ENCODE measurements at regions not wholly inside any gene's neighbourhood (a gene's known extent, or its start where the extent isn't known, plus 50 kb on each side); places are given as distances from the start of the nearest gene placed in this dataset.

DNA sequence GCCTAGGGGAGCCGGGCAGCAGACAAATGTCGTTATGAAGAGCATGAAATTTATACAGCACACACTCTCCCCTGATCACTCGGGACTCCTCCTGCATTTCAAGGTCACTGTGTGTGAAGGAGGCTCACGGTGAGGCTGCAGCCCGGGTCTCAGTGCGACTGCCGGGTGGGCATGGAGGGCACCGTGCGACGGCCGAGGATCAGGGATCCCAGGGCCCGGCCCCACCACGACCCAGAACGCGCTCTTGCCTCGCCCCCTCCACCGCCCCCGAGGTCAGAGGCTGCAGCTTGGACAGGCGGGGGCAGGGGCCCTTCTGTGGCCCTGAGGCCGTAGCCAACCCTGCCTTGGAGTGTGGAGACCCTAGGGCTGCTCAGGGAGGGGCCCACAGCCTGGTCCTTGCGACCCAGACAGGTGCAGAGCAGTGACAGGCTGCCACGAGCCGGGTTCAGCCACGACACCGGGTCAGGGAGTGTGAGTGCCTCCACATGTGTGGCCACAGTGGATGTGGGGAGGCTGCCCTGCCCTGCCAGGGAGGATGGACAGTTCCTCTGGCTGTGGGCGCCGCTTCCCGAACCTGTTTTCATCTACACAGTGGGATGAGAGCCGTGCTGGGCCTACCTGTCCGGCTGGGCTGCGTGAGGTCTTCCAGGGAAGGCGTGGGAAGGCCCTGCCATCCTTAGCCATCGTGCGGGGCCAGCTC is 89.3 kb upstream of the NKX1-1 start:
- no peak for DNase-seq (ENCODE audit: low read depth in 2 of 2)

DNA sequence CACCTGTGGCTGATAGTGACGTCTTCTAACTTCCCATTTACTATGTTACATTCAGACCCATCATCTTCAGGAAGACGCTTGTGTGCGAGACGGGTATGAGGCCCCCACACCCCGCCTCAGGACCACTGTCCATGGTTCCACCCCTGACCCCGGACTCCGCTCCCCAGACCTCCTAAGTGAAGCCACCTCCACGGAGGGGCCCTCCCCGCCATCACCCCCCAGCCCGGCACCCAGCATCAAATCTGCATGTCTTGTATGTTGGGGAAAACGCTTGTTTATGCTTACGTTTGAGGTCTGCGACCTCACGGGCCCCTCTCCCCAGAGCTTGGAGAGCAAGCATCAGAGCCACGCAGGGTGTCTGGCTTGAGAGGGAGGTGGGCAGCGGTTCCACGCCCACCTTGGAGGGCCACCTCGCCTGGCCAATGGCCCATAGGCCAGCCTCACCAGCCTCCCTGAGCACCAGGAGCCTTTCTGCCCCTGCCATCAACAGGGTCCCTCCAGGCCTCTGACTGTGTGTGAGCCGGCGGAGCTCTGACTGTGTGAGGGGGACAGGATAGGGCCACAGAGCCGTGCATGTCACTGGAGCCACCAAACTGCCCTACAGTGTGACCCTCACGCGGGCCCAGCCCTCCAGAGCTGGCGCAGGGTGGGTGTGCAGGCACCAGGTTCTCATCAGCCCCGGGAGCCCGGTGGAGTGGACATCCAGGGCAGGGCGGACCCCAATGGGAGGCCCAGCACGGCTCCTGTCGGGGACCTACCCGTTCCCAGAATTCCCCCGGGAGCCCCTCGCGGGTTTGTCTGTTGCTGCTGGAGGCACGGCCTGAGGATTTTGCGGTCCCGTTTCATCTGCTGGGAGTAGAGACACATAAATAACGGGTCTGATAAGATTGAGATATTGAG is 88.4 kb upstream of the NKX1-1 start:
- DNase-seq (ENCODE audit: low read depth in 2 of 2), result no peak

DNA sequence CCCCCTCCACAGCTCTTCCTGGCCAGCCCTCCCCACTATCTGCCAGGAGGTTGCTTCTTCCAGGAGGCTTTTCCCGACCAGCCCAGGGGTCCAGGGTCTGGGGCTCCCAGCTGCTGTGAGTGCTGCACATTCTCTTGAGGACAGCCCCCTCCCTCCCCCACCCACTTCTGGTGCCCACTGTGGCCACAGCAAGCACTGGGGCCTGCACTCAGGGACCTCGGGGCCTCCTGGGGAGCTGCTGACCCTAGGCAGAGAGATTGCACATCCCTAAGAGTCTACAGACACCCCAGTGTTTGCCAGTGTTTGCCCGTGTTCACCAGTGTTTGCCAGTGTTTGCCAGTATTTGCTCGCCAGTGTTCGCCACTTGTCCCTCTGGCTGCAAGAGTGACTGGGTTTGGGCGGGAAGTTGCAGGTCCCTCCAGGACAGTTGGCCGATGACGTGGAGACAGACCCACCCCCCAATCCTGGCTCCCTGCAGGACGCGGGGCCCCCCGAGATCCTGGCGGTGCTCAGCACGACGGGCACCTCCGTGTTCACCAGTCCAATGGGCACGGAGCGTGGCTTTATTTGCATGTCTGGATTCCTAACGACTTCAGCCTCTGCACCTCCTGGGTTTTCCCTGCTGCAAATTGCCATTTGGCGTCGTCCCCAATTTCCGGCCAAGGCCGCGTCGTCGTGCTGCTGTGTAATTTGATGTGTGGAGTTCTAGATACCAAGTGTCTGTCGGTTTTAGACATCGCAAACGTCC is 87.5 kb upstream of the NKX1-1 start:
- no peak for DNase-seq (ENCODE audit: low read depth in 2 of 2)

DNA sequence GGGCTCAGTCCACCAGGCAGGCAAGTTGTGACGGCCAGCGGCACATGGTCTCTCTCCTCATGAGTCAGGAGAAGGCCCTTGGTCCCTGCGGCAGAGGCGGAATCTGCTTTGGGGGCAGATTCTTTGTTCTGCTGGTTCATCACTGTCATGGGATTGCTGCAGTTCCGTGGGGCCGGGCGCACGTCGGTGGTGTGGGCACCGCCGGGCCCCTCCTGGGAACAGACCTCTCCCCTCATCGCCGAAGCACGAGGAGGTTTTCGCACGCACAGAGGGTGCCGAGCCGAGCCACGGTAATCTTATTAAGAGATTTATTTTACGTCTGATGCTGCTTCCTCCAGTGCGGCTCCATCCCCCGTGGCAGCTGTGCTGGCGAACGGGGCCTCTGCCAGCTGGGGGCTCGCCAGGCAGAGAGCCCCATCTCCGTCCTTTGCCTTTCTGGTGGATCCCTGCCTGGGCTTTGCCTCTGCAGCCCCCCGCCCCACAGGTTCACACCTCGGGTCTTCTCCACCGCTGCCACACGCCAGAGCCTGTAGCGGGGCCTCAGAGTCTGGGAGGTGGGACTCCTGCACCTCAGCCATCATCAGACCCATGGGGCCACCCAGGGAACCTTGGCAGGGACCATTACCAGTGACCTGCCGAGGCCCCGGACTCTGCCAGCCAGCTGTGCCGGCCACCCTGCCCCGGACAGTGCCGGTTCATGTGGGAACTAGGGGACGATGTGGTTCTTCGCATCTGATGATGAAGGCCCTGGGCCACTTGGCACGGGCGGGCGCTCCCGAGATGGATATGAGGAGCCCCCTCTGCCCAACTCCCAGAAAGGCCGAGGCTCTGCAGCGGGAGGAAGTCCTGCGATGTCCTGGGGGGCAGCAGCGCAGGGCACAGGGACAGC is 86.7 kb upstream of the NKX1-1 start:
- DNase-seq (ENCODE audit: low read depth in 2 of 2), result no peak

DNA sequence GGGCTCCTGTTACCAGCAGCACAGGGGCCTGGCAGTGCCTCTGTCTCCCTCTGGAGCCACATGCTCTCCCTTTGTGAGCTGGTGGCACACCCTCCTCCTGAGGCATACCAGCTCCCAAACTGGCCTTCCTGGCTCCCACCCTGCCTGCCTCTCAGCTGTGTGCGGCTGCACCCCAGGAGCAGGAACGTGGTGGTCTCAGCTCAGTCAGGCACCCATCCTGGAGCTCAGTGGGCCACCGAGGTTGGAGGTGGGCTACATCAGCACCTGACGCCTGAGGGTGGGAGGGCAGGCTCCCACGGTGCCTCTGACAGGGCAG is 85.9 kb upstream of the NKX1-1 start:
- DNase-seq (ENCODE audit: low read depth in 2 of 2), result no peak

DNA sequence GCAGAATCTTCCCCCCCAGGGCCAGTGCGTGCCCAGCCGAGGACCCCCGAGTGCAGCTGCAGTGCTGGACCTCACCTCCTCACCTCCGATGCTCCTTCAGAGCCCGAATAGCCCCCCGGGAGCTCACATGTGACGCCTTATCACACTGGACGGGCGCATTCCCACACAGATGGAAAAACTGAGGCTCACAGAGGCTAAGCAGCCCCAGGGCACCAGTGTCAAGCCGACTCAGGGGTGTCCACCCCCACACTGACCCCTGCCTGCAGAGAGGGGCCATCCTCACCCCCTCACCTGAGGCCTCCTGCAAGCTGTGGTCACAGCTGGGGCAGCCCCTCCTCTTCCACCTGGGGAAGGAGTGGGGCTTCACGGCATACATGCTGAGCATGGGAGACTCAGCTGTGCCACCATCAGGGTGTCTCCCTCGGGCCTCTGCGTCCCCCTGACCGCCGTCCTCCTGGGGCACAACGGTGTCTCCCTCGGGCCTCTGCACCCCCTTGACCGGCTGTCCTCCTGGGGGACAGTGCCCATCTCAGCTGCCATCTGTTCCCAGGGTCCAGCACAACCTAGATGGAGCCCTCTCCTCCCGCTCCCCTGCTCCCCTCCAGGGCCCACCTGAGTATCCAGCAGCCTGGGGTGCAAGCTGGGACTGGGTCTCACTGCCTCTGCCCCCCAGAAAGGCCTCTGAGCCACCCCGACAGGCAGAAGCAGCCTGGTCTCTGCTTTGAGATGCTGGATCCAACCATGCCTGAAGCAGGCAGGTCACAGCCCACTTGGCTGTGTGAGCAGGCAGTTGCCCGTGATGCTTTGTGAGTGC is 85.3 kb upstream of the NKX1-1 start:
- no peak for DNase-seq (ENCODE audit: low read depth in 2 of 2)

DNA sequence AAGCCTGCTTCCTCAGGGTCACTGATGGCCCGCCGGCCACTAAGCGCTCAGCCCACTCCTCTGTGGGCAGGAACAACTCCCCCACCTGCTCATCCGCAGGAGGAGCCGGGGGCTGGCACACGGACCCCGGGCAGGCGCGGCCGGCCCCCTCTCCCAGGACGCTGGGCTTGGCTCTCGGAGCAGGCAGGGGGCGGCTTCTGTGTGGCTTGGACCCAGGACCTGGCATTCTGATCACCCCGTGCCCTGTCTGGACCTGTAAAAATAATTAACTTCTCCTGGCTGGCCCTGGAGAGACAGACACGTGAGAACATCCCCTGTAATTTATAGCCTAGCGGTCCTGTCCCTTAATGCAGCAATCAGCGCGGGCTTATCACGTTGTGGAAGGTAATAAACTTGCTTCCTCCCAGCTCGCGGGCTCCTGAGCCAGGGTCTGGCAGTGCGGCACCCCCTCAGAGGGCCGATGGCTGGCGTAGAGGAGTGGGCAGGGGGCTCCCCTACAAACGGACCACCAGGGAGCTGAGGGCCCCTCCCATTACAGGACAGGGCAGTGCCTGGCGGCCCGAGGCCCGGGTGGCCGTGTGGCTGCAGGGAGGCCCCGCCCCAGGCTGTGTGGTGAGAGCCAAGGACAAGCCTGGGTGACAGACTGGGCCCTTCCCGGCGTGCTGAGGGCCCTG is 84.5 kb upstream of the NKX1-1 start:
- DNase-seq (ENCODE audit: low read depth in 2 of 2), result no peak

DNA sequence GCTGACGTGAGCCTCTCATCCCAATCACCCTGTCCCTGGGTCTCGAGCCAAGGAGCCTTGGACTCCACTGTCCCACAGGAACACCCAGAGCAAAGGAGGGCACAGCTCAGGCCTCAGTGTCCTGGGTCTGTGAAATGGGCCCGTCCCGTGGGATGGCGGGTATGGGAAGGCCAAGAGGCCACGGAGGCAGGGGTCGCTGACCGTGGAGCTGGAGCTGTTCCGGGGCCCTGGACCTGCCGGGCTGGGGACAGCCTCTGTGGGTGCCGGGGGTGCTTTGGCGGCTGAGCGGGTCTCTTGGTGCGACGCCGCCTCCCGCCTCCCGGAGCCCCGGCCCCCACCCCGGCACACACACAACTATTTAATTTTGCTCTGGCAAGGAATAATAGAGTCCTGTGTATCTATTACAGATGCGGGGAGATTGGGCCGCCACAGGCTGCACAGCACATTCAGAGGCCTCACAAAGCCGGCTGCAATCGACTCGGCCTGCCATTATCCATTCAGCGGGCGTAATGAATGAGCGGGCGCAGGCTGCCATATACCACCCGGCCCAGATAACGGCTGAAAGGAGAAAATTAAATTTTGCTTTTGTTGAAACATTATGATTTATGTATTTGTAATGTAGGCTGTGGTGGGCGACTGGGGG is 83.9 kb upstream of the NKX1-1 start:
- DNase-seq (ENCODE audit: low read depth in 2 of 2), result no peak

DNA sequence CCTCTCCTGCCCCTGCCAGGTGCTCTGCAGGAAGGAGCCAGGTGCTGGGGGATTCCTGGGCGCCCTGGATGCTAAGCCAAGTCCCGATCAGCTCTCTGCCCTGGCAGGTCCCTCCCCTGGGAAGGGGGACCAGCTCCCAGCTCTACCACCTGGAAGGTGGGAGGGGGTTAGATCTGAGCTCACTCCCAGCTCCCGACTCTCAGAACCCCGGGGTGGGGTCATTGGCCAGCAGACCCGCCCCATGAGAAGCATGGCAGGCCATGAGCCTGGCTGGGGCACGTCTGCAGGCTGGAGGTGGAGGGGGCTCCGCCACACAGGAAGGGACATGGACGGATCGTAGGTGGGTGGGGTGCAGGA is 83.4 kb upstream of the NKX1-1 start:
- no peak for DNase-seq (ENCODE audit: low read depth in 2 of 2)

DNA sequence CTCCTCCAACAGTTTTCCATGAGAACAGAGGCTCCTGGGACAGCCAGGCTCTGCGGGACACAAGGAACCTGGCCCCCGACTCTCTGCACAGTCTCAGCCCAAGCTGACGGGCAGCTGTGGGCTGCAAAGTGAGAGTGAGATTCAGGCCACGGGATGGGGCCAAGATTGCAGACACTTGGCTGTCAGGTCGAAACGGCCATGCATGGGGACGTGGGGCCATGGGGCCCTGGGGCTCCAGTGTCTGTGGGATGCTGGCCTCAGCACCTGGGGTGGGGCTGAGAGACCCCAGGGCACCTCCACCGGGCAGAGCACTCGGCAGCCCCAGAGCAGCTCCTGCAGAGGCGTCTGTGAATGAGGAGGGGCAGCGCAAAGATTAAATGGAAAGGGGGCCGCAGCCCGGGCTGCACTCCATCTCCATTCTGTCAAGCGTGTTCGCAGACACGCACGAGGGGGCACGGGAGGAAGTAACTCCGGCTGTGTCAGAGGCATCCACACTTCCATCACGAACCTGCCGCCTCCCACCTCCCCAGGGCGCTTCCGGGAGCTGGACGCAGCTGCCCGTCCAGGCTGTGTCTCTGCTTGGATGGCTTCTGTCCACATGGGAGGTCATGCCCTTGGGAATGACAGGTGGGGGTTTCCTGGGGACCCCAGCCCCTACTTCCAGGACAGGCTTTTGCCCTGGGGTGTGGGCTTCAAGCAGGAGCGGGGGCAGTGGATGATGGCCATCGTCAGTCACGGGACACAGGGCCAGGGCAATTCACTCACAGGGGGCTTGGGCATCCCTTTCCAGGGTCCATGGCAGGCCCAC is 82.8 kb upstream of the NKX1-1 start:
- no peak for DNase-seq (ENCODE audit: low read depth in 2 of 2)

DNA sequence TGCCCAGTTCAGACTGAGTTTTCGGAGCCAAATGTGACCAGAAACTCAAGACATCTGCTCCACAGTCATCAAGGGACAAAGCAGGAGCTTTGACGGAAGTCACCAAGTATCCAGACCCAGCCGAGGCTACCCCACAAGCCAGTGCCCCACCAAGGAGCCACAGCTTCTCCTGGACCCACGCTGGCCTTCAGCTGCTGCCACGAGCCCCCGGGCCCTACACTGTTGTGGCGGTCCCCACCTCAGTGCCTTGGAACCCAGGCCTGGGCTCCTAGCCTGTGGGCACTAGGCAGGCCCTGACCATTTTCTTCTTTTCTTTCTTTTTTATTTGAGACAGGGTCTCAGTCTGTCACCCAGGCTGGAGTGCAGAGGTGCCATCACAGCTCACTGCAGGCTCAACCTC is 82.1 kb upstream of the NKX1-1 start:
- no peak for DNase-seq (ENCODE audit: low read depth in 2 of 2)

DNA sequence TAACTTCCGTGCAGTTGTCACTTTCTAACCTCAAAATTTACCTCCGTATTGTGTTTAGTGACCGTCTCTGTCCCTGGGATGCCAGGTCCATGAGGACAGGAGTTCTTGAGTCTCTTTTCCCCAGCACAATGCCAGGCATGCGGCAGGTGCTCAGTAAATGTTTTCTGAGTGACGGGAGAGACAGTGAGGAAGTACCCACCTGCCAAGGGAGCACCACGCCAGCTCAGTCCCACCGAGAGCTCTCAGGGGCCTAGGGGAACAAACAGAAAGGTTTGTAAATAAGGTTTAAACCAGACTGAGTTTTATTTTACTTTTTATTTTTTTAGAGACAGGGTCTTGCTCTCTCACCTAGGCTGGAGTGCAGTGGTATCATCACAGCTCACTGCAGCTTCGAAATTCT is 81.5 kb upstream of the NKX1-1 start:
- DNase-seq (ENCODE audit: low read depth in 2 of 2), result no peak

DNA sequence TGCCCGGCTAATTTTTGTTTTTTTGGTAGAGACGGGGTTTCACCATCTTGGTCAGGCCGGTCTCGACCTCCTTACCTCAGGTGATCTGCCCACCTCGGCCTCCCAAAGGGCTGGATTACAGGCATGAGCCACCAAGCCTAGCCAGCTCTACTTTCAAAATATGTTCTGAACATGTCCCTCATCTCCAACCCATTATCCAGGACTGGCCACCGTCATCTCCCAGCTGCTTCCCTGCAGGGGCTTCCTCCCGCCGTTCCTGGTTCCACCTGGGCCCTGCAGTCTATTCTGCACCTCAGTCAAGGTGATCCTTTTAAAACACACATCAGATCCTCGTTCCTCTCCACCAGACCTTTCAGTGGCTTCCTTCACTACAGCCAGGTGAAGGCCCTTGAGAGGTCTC is 80.9 kb upstream of the NKX1-1 start:
- DNase-seq (ENCODE audit: low read depth in 2 of 2), result no peak

DNA sequence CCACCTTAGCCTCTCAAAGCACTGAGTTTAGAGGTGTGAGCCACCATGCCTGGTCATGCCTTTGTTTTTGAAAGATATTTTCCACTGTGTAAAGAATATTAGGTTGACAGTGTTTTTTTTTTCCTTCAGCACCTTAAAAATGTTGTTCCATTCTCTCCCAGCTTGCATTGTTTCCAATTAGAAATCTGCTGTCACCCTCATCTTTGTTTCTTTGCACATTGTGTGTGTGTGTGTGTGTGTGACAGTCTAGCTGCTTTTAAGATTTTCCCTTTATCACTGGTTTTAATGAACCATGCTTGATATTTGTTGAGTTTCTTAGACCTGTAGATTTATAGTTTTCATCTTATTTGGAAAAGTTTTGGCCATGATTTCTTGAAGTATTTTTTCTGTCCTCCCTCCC is 79.0 kb upstream of the NKX1-1 start:
- DNase-seq (ENCODE audit: low read depth in 2 of 2), result no peak

DNA sequence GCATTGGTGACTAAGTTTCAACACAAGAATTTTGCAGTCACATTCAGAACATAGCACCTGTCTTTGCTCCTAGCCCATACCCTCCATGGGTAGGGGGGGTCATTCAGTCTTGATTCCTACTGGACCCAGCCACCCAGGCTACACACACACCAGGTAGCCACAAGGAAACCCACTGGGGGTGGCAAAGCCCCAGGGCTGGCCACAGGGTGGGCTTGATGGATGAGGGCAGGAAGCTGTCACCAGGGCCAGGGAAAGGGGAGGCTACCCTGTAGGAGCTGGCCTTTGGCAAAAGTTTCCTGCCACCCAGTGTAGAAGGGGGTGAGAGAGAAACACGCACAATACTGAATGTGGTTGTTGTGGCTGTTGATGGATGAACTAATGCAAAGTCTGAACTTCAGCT is 74.5 kb upstream of the NKX1-1 start:
- no peak for DNase-seq (ENCODE audit: low read depth in 2 of 2)

DNA sequence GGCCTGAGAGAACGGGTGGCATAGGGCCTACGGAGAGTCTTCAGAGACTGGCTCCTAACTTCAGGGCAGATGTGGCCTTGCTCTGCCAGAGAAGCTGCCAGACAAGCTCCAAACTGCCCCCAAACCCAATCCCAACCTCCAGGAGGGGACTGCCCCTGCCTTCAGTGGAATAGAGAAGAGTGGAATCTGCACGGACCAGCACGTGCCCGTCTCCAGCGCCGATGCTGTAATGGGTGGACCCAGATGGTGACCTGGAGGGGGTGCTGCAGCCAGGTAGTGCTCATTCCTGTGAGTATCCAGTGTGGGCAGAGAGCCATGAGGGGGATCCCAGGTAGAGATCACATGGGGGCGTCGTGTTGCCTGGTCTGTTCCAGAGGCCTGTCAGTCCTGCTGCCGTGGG is 73.2 kb upstream of the NKX1-1 start:
- DNase-seq (ENCODE audit: low read depth in 2 of 2), result no peak

DNA sequence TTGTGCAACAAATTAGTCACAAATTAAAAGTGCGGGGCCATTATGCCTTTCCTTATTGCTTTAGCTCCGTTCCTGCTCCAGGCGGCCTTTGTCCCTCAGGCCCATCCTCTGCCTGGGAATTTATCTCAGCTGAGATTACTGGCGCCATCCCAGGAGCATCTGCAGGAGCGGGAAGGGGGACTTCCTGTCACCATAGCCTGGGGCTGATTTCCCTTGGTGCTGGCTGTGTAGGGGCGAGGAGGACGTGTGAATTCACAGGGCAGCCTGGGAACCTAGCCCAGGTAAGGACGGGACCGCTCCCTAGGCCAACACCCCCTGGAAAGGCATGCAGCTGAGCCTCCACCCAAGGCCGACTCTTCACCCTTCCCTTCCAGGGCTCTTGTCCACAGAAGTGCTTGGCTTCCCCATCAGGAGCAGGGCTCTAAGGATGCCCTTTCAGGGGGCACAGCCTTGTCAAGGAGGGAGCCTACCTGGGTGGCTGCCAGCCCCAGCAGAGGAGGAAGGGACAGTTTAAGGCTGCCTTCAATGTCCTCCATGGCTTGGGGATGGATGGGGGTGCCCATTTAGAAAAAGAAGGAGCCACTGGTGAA is 72.6 kb upstream of the NKX1-1 start:
- DNase-seq (ENCODE audit: low read depth in 2 of 2), result no peak

DNA sequence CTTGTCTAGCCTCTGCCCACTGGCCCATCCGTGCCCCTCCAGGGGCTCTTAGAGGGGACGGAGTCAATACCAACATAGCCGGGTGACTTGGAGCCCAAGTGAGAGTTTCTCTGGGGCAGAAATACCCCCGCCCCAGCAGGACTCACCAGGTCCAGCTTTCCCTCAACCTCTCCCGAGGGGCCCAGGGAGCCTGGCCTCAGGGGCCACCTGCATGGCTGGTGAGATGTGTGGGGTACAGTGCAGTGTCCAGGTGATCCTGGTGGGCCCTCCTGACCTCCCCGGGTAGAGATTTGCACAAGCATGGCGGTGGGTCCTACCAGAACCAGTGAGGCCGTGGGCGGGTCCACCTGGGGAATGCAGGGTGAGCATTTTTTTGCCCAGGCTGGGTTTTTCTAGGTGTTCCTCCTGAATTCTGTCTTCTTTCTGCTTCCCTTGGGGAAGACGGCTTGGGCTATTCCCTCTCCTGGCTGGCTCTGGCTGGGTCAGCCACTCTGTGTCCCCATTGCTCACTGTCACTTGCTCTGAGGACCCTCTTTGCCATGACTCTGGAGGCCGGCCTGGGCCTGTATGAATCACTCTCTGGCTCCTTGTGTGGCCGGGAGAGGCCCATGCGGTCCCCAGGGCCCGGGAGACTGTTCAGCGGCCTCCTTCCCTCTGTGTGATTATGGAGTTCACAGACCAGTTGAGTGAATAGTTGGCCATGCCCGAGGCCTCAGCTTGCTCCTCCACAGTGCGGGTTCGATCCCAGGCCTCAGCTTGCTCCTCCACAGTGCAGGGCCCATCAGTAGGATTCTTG is 71.0 kb upstream of the NKX1-1 start:
- no peak for DNase-seq (ENCODE audit: low read depth in 2 of 2)
